ENCODE measurements at regions not wholly inside any gene's neighbourhood (a gene's known extent, or its start where the extent isn't known, plus 50 kb on each side); places are given as distances from the start of the nearest gene placed in this dataset.

DNA sequence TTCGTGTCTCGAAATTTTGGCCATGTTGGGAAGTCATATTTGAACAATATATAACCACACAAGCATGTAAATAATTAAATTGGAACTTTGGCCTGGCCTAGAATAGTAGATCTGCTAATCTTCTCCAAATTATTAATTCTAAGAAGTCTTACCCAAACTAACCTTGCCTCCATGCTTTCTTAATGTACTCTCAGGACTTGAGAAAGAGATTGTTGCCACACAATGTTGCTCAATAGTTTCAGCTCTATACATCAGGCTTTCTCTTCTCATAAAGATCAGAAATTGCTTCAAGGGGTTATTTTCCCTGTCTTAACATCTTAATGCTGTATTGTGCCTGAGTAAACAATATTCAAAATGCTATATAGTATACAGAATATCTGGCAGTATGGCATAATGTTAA lies 202.7 kb upstream of the LRIG1 start:
- no peak for TF ChIP-seq NFYB (IDR thresholded peaks at IDR 0.05; ENCODE audit: insufficient read depth, low read depth, low read length)
- TF ChIP-seq ZNF24 (IDR thresholded peaks at IDR 0.05): no peak
- TF ChIP-seq, protein P1, sequence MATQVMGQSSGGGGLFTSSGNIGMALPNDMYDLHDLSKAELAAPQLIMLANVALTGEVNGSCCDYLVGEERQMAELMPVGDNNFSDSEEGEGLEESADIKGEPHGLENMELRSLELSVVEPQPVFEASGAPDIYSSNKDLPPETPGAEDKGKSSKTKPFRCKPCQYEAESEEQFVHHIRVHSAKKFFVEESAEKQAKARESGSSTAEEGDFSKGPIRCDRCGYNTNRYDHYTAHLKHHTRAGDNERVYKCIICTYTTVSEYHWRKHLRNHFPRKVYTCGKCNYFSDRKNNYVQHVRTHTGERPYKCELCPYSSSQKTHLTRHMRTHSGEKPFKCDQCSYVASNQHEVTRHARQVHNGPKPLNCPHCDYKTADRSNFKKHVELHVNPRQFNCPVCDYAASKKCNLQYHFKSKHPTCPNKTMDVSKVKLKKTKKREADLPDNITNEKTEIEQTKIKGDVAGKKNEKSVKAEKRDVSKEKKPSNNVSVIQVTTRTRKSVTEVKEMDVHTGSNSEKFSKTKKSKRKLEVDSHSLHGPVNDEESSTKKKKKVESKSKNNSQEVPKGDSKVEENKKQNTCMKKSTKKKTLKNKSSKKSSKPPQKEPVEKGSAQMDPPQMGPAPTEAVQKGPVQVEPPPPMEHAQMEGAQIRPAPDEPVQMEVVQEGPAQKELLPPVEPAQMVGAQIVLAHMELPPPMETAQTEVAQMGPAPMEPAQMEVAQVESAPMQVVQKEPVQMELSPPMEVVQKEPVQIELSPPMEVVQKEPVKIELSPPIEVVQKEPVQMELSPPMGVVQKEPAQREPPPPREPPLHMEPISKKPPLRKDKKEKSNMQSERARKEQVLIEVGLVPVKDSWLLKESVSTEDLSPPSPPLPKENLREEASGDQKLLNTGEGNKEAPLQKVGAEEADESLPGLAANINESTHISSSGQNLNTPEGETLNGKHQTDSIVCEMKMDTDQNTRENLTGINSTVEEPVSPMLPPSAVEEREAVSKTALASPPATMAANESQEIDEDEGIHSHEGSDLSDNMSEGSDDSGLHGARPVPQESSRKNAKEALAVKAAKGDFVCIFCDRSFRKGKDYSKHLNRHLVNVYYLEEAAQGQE (IDR thresholded peaks at IDR 0.05; ENCODE audit: low read depth, low read length): no peak
- TF ChIP-seq ESRRA (IDR thresholded peaks at IDR 0.05; ENCODE audit: low read length): no peak
- TF ChIP-seq DPF2 (IDR thresholded peaks at IDR 0.05): no peak
- TF ChIP-seq, protein P2, sequence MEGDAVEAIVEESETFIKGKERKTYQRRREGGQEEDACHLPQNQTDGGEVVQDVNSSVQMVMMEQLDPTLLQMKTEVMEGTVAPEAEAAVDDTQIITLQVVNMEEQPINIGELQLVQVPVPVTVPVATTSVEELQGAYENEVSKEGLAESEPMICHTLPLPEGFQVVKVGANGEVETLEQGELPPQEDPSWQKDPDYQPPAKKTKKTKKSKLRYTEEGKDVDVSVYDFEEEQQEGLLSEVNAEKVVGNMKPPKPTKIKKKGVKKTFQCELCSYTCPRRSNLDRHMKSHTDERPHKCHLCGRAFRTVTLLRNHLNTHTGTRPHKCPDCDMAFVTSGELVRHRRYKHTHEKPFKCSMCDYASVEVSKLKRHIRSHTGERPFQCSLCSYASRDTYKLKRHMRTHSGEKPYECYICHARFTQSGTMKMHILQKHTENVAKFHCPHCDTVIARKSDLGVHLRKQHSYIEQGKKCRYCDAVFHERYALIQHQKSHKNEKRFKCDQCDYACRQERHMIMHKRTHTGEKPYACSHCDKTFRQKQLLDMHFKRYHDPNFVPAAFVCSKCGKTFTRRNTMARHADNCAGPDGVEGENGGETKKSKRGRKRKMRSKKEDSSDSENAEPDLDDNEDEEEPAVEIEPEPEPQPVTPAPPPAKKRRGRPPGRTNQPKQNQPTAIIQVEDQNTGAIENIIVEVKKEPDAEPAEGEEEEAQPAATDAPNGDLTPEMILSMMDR (IDR thresholded peaks at IDR 0.05 in 2 of 3, conservative IDR thresholded peaks at IDR 0.05 in 1 of 3; ENCODE audit: control insufficient read depth in 2 of 3, extremely low read depth in 1 of 3, insufficient read depth in 1 of 3, low read depth in 3 of 3, low read length in 3 of 3): no peak
- TF ChIP-seq, protein P3, sequence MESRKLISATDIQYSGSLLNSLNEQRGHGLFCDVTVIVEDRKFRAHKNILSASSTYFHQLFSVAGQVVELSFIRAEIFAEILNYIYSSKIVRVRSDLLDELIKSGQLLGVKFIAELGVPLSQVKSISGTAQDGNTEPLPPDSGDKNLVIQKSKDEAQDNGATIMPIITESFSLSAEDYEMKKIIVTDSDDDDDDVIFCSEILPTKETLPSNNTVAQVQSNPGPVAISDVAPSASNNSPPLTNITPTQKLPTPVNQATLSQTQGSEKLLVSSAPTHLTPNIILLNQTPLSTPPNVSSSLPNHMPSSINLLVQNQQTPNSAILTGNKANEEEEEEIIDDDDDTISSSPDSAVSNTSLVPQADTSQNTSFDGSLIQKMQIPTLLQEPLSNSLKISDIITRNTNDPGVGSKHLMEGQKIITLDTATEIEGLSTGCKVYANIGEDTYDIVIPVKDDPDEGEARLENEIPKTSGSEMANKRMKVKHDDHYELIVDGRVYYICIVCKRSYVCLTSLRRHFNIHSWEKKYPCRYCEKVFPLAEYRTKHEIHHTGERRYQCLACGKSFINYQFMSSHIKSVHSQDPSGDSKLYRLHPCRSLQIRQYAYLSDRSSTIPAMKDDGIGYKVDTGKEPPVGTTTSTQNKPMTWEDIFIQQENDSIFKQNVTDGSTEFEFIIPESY (IDR thresholded peaks at IDR 0.05): no peak
- TF ChIP-seq RCOR1 (conservative IDR thresholded peaks at IDR 0.05; ENCODE audit: low read depth, low read length): no peak
- no peak for TF ChIP-seq ZNF384 (IDR thresholded peaks at IDR 0.05; ENCODE audit: borderline replicate concordance, low read depth, low read length)
- no peak for TF ChIP-seq TBL1XR1 (IDR thresholded peaks at IDR 0.05; ENCODE audit: low read depth, low read length)
- TF ChIP-seq, protein P4, sequence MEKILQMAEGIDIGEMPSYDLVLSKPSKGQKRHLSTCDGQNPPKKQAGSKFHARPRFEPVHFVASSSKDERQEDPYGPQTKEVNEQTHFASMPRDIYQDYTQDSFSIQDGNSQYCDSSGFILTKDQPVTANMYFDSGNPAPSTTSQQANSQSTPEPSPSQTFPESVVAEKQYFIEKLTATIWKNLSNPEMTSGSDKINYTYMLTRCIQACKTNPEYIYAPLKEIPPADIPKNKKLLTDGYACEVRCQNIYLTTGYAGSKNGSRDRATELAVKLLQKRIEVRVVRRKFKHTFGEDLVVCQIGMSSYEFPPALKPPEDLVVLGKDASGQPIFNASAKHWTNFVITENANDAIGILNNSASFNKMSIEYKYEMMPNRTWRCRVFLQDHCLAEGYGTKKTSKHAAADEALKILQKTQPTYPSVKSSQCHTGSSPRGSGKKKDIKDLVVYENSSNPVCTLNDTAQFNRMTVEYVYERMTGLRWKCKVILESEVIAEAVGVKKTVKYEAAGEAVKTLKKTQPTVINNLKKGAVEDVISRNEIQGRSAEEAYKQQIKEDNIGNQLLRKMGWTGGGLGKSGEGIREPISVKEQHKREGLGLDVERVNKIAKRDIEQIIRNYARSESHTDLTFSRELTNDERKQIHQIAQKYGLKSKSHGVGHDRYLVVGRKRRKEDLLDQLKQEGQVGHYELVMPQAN (conservative IDR thresholded peaks at IDR 0.05): no peak
- no peak for TF ChIP-seq TAF1 (IDR thresholded peaks at IDR 0.05; ENCODE audit: borderline replicate concordance, low read depth, low read length)
- TF ChIP-seq TCF12 (IDR thresholded peaks at IDR 0.05; ENCODE audit: low read depth, low read length): no peak

Data from GM12878 (cell line).